GM23338 (cell line): ENCODE measurements at regions not wholly inside any gene's neighbourhood (a gene's known extent, or its start where the extent isn't known, plus 50 kb on each side); places are given as distances from the start of the nearest gene placed in this dataset.

Source experiments
- ATAC-seq: fragments of 200-7000 bp; cut with Tn5 transposase; 3 replicates; pipeline ENCODE4 v1.9.1; 2020
- DNase-seq: peaks from one replicate; pipeline ENCODE4 v3.0.0-alpha.2; 2015; ENCODE audit warnings: low spot score
- H2AFZ ChIP-seq: fragments of 200-600 bp; sonication (generic); 2 replicates; pipeline ENCODE4 v1.8.0; 2016; ENCODE audit warnings: antibody characterized with exemption, mild to moderate bottlenecking, moderate library complexity
- H3F3A ChIP-seq: fragments of 200-600 bp; sonication (generic); replicated peaks from 2 replicates; pipeline ENCODE4 v1.8.0; 2017; ENCODE audit warnings: antibody characterized with exemption, mixed run types, low read depth
- H3K27ac ChIP-seq: fragments of 200-600 bp; sonication (generic); 2 replicates; pipeline ENCODE4 v1.6.1; 2016; ENCODE audit warnings: low read depth
- H3K27me3 ChIP-seq: fragments of 200-600 bp; sonication (generic); 2 replicates; pipeline ENCODE4 v1.8.0; 2016; ENCODE audit warnings: mild to moderate bottlenecking, mixed run types, moderate library complexity; ENCODE audit not compliant: insufficient read depth
- H3K36me3 ChIP-seq: fragments of 200-600 bp; sonication (generic); 2 replicates; pipeline ENCODE4 v1.8.0; 2016; ENCODE audit warnings: mild to moderate bottlenecking; ENCODE audit not compliant: insufficient read depth
- H3K4me1 ChIP-seq: fragments of 200-600 bp; sonication (generic); 2 replicates; pipeline ENCODE4 v1.8.0; 2016; ENCODE audit warnings: mild to moderate bottlenecking, moderate library complexity; ENCODE audit not compliant: insufficient read depth
- H3K4me2 ChIP-seq: fragments of 200-600 bp; sonication (generic); 2 replicates; pipeline ENCODE4 v1.7.1; 2017; ENCODE audit warnings: mixed run types
- H3K4me3 ChIP-seq: fragments of 200-600 bp; sonication (generic); 2 replicates; pipeline ENCODE4 v1.6.1; 2016; ENCODE audit warnings: mixed run types
- H3K79me2 ChIP-seq: fragments of 200-600 bp; sonication (generic); replicated peaks from 2 replicates; pipeline ENCODE4 v1.8.0; 2017; ENCODE audit warnings: mild to moderate bottlenecking; ENCODE audit not compliant: insufficient read depth
- H3K9me2 ChIP-seq: fragments of 200-600 bp; sonication (generic); 2 replicates; pipeline ENCODE4 v1.8.0; 2017; ENCODE audit not compliant: insufficient read depth
- H4K20me1 ChIP-seq: fragments of 200-600 bp; sonication (generic); replicated peaks from 2 replicates; pipeline ENCODE4 v1.8.0; 2017; ENCODE audit warnings: mild to moderate bottlenecking; ENCODE audit not compliant: insufficient read depth
- H3K27ac Mint-ChIP-seq: 2 replicates; pipeline ENCODE4 v1.8.0; 2020; ENCODE audit warnings: inconsistent platforms, mild to moderate bottlenecking, moderate library complexity, mixed read lengths
- H3K27me3 Mint-ChIP-seq: 3 replicates; pipeline ENCODE4 v1.8.0; 2022; ENCODE audit warnings: low read depth, mild to moderate bottlenecking, moderate library complexity, mixed read lengths, inconsistent platforms; ENCODE audit not compliant: insufficient read depth, poor library complexity
- H3K36me3 Mint-ChIP-seq: 3 replicates; pipeline ENCODE4 v1.8.0; 2021; ENCODE audit warnings: low read depth, mild to moderate bottlenecking, inconsistent platforms, moderate library complexity, mixed read lengths
- H3K4me1 Mint-ChIP-seq: 3 replicates; pipeline ENCODE4 v1.8.0; 2020; ENCODE audit warnings: mild to moderate bottlenecking, inconsistent platforms, mixed read lengths
- H3K4me3 Mint-ChIP-seq: 3 replicates; pipeline ENCODE4 v1.8.0; 2021; ENCODE audit warnings: moderate library complexity, mild to moderate bottlenecking, inconsistent platforms, mixed read lengths
- H3K9me3 Mint-ChIP-seq: 3 replicates; pipeline ENCODE4 v1.8.0; 2020; ENCODE audit warnings: moderate library complexity, mild to moderate bottlenecking, inconsistent platforms, mixed read lengths
- CREB1 ChIP-seq: fragments of 250-450 bp; sonication (Bioruptor Pico); IDR thresholded peaks from 2 replicates; pipeline ENCODE4 v1.5.0; 2020; ENCODE audit warnings: low read depth, mild to moderate bottlenecking, moderate library complexity
- CTCF ChIP-seq, 2 experiments: fragments of 200-600 bp in 1 of 2; sonication (generic) in 1 of 2; conservative IDR thresholded peaks; 2 replicates each; pipeline versions ENCODE4 v1.5.1 to v1.6.1; 2016 to 2017; ENCODE audit warnings: antibody characterized with exemption in 2 of 2, low read depth in 2 of 2, mild to moderate bottlenecking in 2 of 2, moderate library complexity in 1 of 2
- EZH2 ChIP-seq: fragments of 200-600 bp; sonication (generic); IDR thresholded peaks from one replicate; pipeline ENCODE4 v1.8.0; 2017; ENCODE audit warnings: antibody characterized with exemption, mild to moderate bottlenecking, low read depth; ENCODE audit not compliant: unreplicated experiment
- EZH2phosphoT487 ChIP-seq: fragments of 200-600 bp; sonication (generic); IDR thresholded peaks from one replicate; pipeline ENCODE4 v1.8.1; 2018; ENCODE audit warnings: antibody characterized with exemption; ENCODE audit not compliant: unreplicated experiment
- JUNB ChIP-seq: IDR thresholded peaks from one replicate; pipeline ENCODE4 v1.6.1; 2016; ENCODE audit warnings: antibody characterized with exemption; ENCODE audit not compliant: unreplicated experiment
- NANOG ChIP-seq: IDR thresholded peaks from 2 replicates; pipeline ENCODE4 v1.6.1; 2016; ENCODE audit warnings: antibody characterized with exemption, borderline replicate concordance
- POLR2AphosphoS5 ChIP-seq: IDR thresholded peaks from 2 replicates; pipeline ENCODE4 v1.6.1; 2016; ENCODE audit warnings: antibody characterized with exemption, low read depth
- STAT1 ChIP-seq: IDR thresholded peaks from one replicate; pipeline ENCODE4 v1.6.1; 2016; ENCODE audit warnings: antibody characterized with exemption; ENCODE audit not compliant: unreplicated experiment
- ZNF462 ChIP-seq: fragments of 250-450 bp; sonication (Bioruptor Pico); IDR thresholded peaks from 2 replicates; pipeline ENCODE4 v1.5.0; 2020; ENCODE audit warnings: mild to moderate bottlenecking, moderate library complexity

GRCh38 chr2:62340994-62341484 lies 145.1 kb downstream of the B3GNT2 start:
- H3K27me3 Mint-ChIP-seq = peaks cover 4% of the 10 kb centered on the region
- peak; percentile 52 for ATAC-seq
- H3K27ac ChIP-seq = 0 out of 2 replicates have a peak overlapping the region, but pooled peaks have one; percentile 19
- DNase-seq = no peak
- peak overlapping the region; percentile 68; the same call in 1 of the 2 replicates for H3K27ac Mint-ChIP-seq
- H3K36me3 Mint-ChIP-seq = no peaks in the 10 kb centered on the region; the same call in 2 of the 3 replicates
- TF ChIP-seq CTCF (conservative IDR thresholded peaks at IDR 0.05; ENCODE audit: low read depth in 2 of 2) (no peak), CREB1 (CRISPR knock-in tag) (no peak), ZNF462 (CRISPR knock-in tag) (no peak), NANOG (no peak), POLR2AphosphoS5 (no peak), JUNB (no peak), EZH2phosphoT487 (no peak), EZH2 (no peak), STAT1 (no peak)
- peaks cover 11% of the 10 kb centered on the region for H3K4me1 Mint-ChIP-seq
- 0 out of 2 replicates have a peak, but pooled peaks cover 5% of the 10 kb centered on the region for H3K9me2 ChIP-seq
- peaks cover 12% of the 10 kb centered on the region; the same call in 1 of the 2 replicates for H3K4me1 ChIP-seq
- H3F3A ChIP-seq = no peaks in the 10 kb centered on the region
- H2AFZ ChIP-seq = peak overlapping the region; percentile 80
- 0 out of 2 replicates have a peak overlapping the region, but pooled peaks have one; percentile 26 for H3K4me2 ChIP-seq
- H3K36me3 ChIP-seq = no peaks in the 10 kb centered on the region
- H3K4me3 Mint-ChIP-seq = no peak overlapping the region
- no peaks in the 10 kb centered on the region for H3K79me2 ChIP-seq
- H3K4me3 ChIP-seq = no peak overlapping the region
- no peaks in the 10 kb centered on the region for H4K20me1 ChIP-seq
- no peaks in the 10 kb centered on the region for H3K9me3 Mint-ChIP-seq
- no peaks in the 10 kb centered on the region for H3K27me3 ChIP-seq
